GM12873 (cell line): ENCODE measurements at regions not wholly inside any gene's neighbourhood (a gene's known extent, or its start where the extent isn't known, plus 50 kb on each side); places are given as distances from the start of the nearest gene placed in this dataset.
A peak's percentile ranks its signal among the peaks of the same experiment; 100 is the strongest.

Experiments
- CTCF ChIP-seq: IDR thresholded peaks from 2 replicates; pipeline ENCODE4 v1.5.1; 2012; ENCODE audit warnings: low read depth, mild to moderate bottlenecking, moderate library complexity, low read length, control low read depth; ENCODE audit not compliant: insufficient read depth; ENCODE audit errors: missing control alignments

GRCh38 chr11:20250644-20251247 lies 90.5 kb upstream of the DBX1 start:
- TF ChIP-seq CTCF: no peak

- no peak for TF ChIP-seq CTCF
These were observed 89.5 kb upstream of the DBX1 start for GRCh38 chr11:20249796-20250195.

GRCh38 chr11:20249378-20249777 lies 89.1 kb upstream of the DBX1 start:
- no peak for TF ChIP-seq CTCF

GRCh38 chr11:20248871-20249270 lies 88.6 kb upstream of the DBX1 start:
- no peak for TF ChIP-seq CTCF

GRCh38 chr11:20248121-20248772 lies 88.0 kb upstream of the DBX1 start:
- TF ChIP-seq CTCF: no peak

- TF ChIP-seq CTCF: no peak
These were observed 87.3 kb upstream of the DBX1 start for GRCh38 chr11:20247591-20248007.

- peak; percentile 30 for TF ChIP-seq CTCF
These were observed 83.7 kb upstream of the DBX1 start for GRCh38 chr11:20243974-20244373.
